OCI-LY7 (cell line): ENCODE measurements at regions not wholly inside any gene's neighbourhood (a gene's known extent, or its start where the extent isn't known, plus 50 kb on each side); places are given as distances from the start of the nearest gene placed in this dataset.

Experiments used
- BruUV-seq: library from RNA; stranded (reverse); fragments of 400-500 nt; replicated peaks from 2 replicates; lab custom pipeline; 2021; lab: Mats Ljungman, UMichigan
- CTCF ChIA-PET: fragments of 300-600 bp; sonication (Branson Sonifier 250); formaldehyde crosslinking; loops from one replicate; lab custom pipeline; 2022; ENCODE audit warnings: antibody characterized with exemption; ENCODE audit not compliant: unreplicated experiment; lab: Charles Lee
- POLR2A ChIA-PET: fragments of 300-600 bp; sonication (Branson Sonifier 250); formaldehyde crosslinking; loops from one replicate; lab custom pipeline; 2022; ENCODE audit warnings: antibody characterized with exemption; lab: Charles Lee
- DNase-seq: peaks from one replicate; pipeline ENCODE4 v3.0.0-alpha.2; 2015; ENCODE audit warnings: low spot score
- H2AFZ ChIP-seq: fragments of 200-600 bp; sonication (generic), shearing (Covaris generic); 2 replicates; pipeline ENCODE4 v1.6.1; 2014; ENCODE audit warnings: mild to moderate bottlenecking, antibody characterized with exemption, low read length, moderate library complexity
- H3K27ac ChIP-seq: fragments of 200-600 bp; sonication (generic); 2 replicates; pipeline ENCODE4 v1.5.1; 2014; ENCODE audit warnings: mixed run types, low read depth, mild to moderate bottlenecking, moderate library complexity, low read length, inconsistent platforms; ENCODE audit not compliant: poor library complexity, severe bottlenecking
- H3K36me3 ChIP-seq: fragments of 200-600 bp; sonication (generic); 2 replicates; pipeline ENCODE4 v1.6.1; 2014; ENCODE audit warnings: mild to moderate bottlenecking, antibody characterized with exemption, low read length, moderate library complexity, mixed read lengths; ENCODE audit not compliant: insufficient read depth
- H3K4me1 ChIP-seq: fragments of 200-600 bp; sonication (generic); 2 replicates; pipeline ENCODE4 v1.5.1; 2014; ENCODE audit warnings: mild to moderate bottlenecking, low read length; ENCODE audit not compliant: insufficient read depth, poor library complexity, severe bottlenecking
- H3K4me2 ChIP-seq: fragments of 200-600 bp; sonication (generic); 2 replicates; pipeline ENCODE4 v1.6.1; 2014; ENCODE audit warnings: mild to moderate bottlenecking, low read length
- H3K4me3 ChIP-seq: fragments of 200-600 bp; sonication (generic); 2 replicates; pipeline ENCODE4 v1.5.1; 2014; ENCODE audit warnings: mild to moderate bottlenecking, low read depth, low read length; ENCODE audit not compliant: poor library complexity, severe bottlenecking
- H3K79me2 ChIP-seq: fragments of 200-600 bp; sonication (generic); 2 replicates; pipeline ENCODE4 v1.6.1; 2016; ENCODE audit warnings: low read depth, mild to moderate bottlenecking, low read length, moderate library complexity, mixed read lengths; ENCODE audit not compliant: insufficient read depth
- H3K9me2 ChIP-seq: fragments of 200-600 bp; sonication (generic); 2 replicates; pipeline ENCODE4 v1.6.1; 2016; ENCODE audit warnings: mild to moderate bottlenecking, low read length, mixed read lengths; ENCODE audit not compliant: insufficient read depth
- H3K9me3 ChIP-seq: fragments of 200-600 bp; sonication (generic); 2 replicates; pipeline ENCODE4 v1.6.1; 2014; ENCODE audit warnings: mild to moderate bottlenecking, mixed run types, low read length, mixed read lengths
- H4K20me1 ChIP-seq: fragments of 200-600 bp; sonication (generic); 2 replicates; pipeline ENCODE4 v1.6.1; 2014; ENCODE audit warnings: mild to moderate bottlenecking, antibody characterized with exemption, low read length, moderate library complexity, mixed read lengths; ENCODE audit not compliant: insufficient read depth
- EZH2phosphoT487 ChIP-seq: fragments of 200-600 bp; sonication (generic); IDR thresholded peaks from 2 replicates; pipeline ENCODE4 v1.6.1; 2018; ENCODE audit warnings: low read depth, borderline replicate concordance, mild to moderate bottlenecking, mixed run types, antibody characterized with exemption, low read length, moderate library complexity, mixed read lengths
- intact Hi-C: fragments of 100-400 bp; cut with micrococcal nuclease; formaldehyde crosslinking; loops from one replicate; pipeline ENCODE4 v1.10.0; 2022; ENCODE audit not compliant: unreplicated experiment
- TF ChIP-seq, protein P1 (sequence below): fragments of 200-600 bp; sonication (generic); conservative IDR thresholded peaks from 2 replicates; pipeline ENCODE4 v1.5.1; 2014; ENCODE audit warnings: mild to moderate bottlenecking, antibody characterized with exemption, low read length, moderate library complexity, mixed read lengths

- DNase-seq: peak; percentile 1
- Histone ChIP-seq H3K27ac (no peak overlapping the region), H4K20me1 (no peaks in the 10 kb centered on the region), H3K4me3 (no peak overlapping the region), H3K9me3 (no peaks in the 10 kb centered on the region), H3K9me2 (no peaks in the 10 kb centered on the region), H3K36me3 (no peaks in the 10 kb centered on the region), H3K4me1 (no peaks in the 10 kb centered on the region), H3K79me2 (no peaks in the 10 kb centered on the region), H2AFZ (no peak overlapping the region), H3K4me2 (no peak overlapping the region)
- POLR2A ChIA-PET: interaction anchor here (1.3 kb wide), 1 partner anchor 9 kb away, joined by 4 read pairs; no protein-coding TSS in a partner anchor
- TF ChIP-seq, protein P1, sequence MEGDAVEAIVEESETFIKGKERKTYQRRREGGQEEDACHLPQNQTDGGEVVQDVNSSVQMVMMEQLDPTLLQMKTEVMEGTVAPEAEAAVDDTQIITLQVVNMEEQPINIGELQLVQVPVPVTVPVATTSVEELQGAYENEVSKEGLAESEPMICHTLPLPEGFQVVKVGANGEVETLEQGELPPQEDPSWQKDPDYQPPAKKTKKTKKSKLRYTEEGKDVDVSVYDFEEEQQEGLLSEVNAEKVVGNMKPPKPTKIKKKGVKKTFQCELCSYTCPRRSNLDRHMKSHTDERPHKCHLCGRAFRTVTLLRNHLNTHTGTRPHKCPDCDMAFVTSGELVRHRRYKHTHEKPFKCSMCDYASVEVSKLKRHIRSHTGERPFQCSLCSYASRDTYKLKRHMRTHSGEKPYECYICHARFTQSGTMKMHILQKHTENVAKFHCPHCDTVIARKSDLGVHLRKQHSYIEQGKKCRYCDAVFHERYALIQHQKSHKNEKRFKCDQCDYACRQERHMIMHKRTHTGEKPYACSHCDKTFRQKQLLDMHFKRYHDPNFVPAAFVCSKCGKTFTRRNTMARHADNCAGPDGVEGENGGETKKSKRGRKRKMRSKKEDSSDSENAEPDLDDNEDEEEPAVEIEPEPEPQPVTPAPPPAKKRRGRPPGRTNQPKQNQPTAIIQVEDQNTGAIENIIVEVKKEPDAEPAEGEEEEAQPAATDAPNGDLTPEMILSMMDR: peak; percentile 64
- TF ChIP-seq EZH2phosphoT487: no peak
- BruUV-seq: no TSS peak
- CTCF ChIA-PET: no interaction called here
- intact Hi-C loops: loop anchor here (5.0 kb wide), 1 partner anchor 388 kb away; no protein-coding TSS in a partner anchor
Measured at GRCh38 chr6:95819939-95820338, 195.8 kb upstream of the FUT9 start.

- H3K4me1 ChIP-seq: no peaks in the 10 kb centered on the region
- no peak for DNase-seq
- TF ChIP-seq, protein P1: no peak
- TF ChIP-seq EZH2phosphoT487: no peak
- intact Hi-C loops: no loop called here
- no peaks in the 10 kb centered on the region for H3K9me3 ChIP-seq
- H3K4me3 ChIP-seq: no peak overlapping the region
- no peak overlapping the region for H3K4me2 ChIP-seq
- no peaks in the 10 kb centered on the region for H3K9me2 ChIP-seq
- ChIA-PET POLR2A (interaction anchor here (0.5 to 0.7 kb wide), 2 partner anchors 9 to 45 kb away, joined by 3 to 4 read pairs; no protein-coding TSS in a partner anchor), CTCF (no interaction called here)
- no peaks in the 10 kb centered on the region for H3K79me2 ChIP-seq
- H4K20me1 ChIP-seq: no peaks in the 10 kb centered on the region
- H3K36me3 ChIP-seq: no peaks in the 10 kb centered on the region
- no peak overlapping the region for H3K27ac ChIP-seq
- BruUV-seq: no TSS peak
- no peak overlapping the region for H2AFZ ChIP-seq
Measured at GRCh38 chr6:95830859-95831557, 184.8 kb upstream of the FUT9 start.

DNA sequence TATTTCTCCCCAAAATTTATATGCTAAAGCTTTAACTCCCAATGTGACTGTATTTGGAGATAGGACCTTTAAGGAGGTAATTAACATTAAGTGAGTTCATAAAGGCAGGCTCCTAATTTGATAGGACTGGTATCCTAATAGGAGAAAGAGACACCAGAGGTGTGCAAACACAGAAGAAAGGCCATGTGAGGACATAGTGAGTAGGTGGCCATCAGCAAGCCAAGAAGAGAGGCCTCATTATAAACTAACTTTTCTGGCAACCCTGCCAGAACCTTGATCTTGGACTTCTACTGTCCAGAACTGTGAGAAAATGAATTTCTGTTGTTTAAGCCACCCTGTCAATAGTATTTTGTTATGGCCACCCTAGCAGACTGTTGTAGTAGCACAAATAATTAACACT is 177.9 kb upstream of the FUT9 start:
- Histone ChIP-seq H3K9me3 (no peaks in the 10 kb centered on the region), H3K36me3 (no peaks in the 10 kb centered on the region), H3K9me2 (no peaks in the 10 kb centered on the region), H3K4me2 (no peak overlapping the region), H4K20me1 (no peaks in the 10 kb centered on the region), H2AFZ (no peak overlapping the region), H3K4me3 (no peak overlapping the region), H3K4me1 (no peaks in the 10 kb centered on the region), H3K27ac (no peak overlapping the region), H3K79me2 (no peaks in the 10 kb centered on the region)
- no peak for DNase-seq
- no TSS peak for BruUV-seq
- TF ChIP-seq, protein P1: no peak
- TF ChIP-seq EZH2phosphoT487: no peak
- intact Hi-C loops: no loop called here
- ChIA-PET POLR2A (no interaction called here), CTCF (no interaction called here)
